HL-60 (cell line): ENCODE measurements at regions not wholly inside any gene's neighbourhood (a gene's known extent, or its start where the extent isn't known, plus 50 kb on each side); places are given as distances from the start of the nearest gene placed in this dataset.
"Not testable (repeated sequence)": the region's sequence is repeated elsewhere in the genome, so short reads cannot be mapped to it uniquely, and the experiment has no call there.

Experiments
- DNase-seq, 2 experiments: peaks; one replicate each; pipeline ENCODE4 v3.0.0-alpha.2; 2010 to 2020; ENCODE audit warnings: low read depth in 1 of 2, low spot score in 1 of 2
- H3K27ac ChIP-seq: fragments of 250-450 bp; sonication (Bioruptor Pico); replicated peaks from 2 replicates; pipeline ENCODE4 v1.5.1; 2020; ENCODE audit warnings: mild to moderate bottlenecking, moderate library complexity
- H3K27me3 ChIP-seq: fragments of 250-450 bp; sonication (Bioruptor Pico); 2 replicates; pipeline ENCODE4 v1.5.1; 2021; ENCODE audit warnings: mild to moderate bottlenecking, moderate library complexity; ENCODE audit not compliant: insufficient read depth, poor library complexity, severe bottlenecking
- H3K4me3 ChIP-seq: replicated peaks from 2 replicates; pipeline ENCODE4 v1.5.1; 2011; ENCODE audit warnings: mild to moderate bottlenecking, control low read depth, low read length; ENCODE audit not compliant: insufficient read depth

DNA sequence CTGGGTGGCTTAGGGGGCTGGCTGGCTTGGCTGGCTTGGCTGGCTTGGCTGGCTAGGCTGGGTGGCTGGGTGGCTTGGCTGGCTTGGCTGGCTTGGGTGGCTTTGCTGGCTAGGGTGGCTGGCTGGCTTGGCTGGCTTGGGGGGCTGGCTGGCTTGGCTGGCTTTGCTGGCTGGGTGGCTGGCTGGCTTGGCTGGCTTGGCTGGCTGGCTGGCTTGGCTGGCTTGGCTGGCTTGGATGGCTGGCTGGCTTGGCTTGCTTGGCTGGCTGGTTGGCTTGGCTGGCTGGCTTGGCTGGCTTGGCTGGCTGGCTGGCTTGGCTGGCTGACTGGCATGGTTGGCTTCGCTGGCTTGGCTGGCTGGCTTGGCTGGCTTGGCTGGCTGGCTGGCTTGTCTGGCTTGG lies 439.4 kb downstream of the GOLGA6L6 start:
- not testable (repeated sequence) for H3K27ac ChIP-seq, DNase-seq, H3K4me3 ChIP-seq, H3K27me3 ChIP-seq

DNA sequence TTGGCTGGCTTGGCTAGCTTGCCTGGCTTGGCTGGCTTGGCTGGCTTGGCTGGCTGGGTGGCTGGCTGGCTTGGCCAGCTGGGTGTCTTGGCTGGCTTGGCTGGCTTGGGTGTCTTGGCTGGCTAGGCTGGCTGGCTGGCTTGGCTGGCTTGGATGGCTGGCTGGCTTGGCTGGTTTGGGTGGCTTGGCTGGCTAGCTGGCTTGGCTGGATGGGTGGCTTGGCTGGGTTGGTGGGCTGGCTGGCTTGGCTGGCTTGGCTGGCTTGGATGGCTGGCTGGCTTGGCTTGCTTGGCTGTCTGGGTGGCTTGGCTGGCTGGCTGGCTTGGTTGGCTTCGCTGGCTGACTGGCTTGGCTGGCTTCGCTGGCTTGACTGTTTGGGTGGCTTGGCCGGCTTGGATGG lies 440.3 kb downstream of the GOLGA6L6 start:
- not testable (repeated sequence) for DNase-seq, H3K4me3 ChIP-seq, H3K27ac ChIP-seq, H3K27me3 ChIP-seq

DNA sequence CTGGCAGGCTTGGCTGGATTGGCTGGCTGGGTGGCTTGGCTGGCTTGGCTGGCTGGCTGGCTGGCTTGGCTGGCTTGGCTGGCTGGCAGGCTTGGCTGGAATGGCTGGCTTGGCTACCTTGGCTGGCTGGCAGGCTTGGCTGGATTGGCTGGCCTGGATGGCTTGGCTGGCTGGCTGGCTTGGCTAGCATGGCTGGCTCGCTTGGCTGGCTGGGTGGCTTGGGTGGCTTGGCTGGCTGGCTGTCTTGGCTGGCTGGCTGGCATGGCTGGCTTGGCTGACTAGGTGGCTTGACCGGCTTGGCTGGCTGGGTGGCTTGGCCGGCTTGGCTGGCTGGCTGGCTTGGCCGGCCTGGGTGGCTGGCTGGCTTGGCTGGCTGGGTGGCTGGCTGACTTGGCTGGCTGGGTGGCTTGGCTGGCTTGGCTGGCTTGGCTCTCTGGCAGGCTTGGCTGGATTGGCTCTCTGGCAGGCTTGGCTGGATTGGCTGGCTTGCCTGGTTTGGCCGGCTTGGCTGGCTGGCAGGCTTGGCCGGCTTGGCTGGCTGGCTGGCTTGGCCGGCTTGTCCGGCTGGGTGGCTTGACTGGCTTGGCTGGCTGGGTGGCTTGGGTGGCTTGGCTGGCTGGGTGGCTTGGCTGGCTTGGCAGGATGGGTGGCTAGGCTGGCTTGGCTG lies 440.9 kb downstream of the GOLGA6L6 start:
- not testable (repeated sequence) for H3K27me3 ChIP-seq, H3K27ac ChIP-seq, H3K4me3 ChIP-seq, DNase-seq

- DNase-seq, H3K27me3 ChIP-seq, H3K4me3 ChIP-seq, H3K27ac ChIP-seq: not testable (repeated sequence)
Observed at GRCh38 chr15:20095699-20096303, 445.8 kb downstream of the GOLGA6L6 start.

DNA sequence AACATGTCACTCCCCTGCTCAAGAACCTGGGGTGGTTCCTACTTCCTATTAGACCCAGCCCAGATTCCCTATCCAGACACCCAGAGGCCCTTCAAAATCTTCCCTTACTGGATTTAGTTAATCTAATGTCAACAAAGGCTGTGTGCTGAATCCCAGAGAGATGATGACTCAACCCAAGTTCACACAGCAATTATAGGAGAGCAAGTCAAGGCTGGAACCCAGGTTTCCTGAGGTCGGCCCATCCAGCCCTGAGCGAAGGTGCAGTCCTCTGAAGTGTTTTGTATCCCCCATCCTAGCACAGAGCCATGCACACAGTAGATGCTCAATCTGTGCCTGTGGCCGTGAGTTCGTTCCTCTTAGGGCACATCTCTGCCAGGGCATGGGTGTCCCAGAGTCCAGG lies 452.1 kb downstream of the GOLGA6L6 start:
- H3K27me3 ChIP-seq, H3K27ac ChIP-seq, H3K4me3 ChIP-seq, DNase-seq: not testable (repeated sequence)

GRCh38 chr15:20084026-20084425 lies 457.6 kb downstream of the GOLGA6L6 start:
- DNase-seq, H3K27ac ChIP-seq, H3K4me3 ChIP-seq, H3K27me3 ChIP-seq: not testable (repeated sequence)

DNA sequence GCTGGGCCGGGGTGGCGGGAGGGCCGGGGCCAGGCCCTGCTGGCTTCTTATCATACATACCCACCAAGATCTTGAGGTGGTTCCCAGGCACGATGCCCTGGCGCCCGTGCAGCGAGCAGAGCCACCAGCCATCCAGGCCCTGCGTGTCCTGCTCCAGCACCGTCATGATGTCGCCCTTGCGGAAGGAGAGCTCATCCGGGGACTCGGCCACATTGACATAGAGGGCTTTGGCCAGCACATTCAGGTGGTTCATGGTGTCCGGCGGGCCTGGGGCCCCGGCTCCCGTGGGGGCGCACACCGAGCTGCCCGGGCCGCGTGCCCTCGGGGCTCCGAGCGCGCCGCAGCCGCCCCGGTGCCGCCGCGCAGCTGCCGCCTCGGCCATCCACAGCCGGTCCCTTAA lies 467.5 kb downstream of the GOLGA6L6 start:
- not testable (repeated sequence) for DNase-seq, H3K27ac ChIP-seq, H3K27me3 ChIP-seq, H3K4me3 ChIP-seq

DNA sequence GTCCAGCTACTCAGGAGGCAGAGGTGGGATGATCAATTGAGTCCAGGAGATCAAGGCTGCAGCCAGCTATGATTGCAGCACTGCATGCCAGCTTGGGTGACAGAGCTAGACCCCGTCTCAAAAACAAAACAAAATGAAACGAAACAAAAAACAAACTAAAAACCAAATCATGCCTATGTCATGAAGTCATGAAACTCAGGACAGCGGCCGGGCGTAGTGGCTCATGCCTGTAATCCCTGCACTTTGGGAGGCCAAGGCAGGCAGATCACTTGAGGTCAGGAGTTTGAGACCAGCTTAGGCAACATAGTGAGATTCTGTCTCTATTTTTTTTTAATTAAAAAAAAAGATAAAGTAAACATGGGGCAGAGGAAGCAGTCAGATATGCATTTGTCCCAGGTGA lies 472.6 kb downstream of the GOLGA6L6 start:
- DNase-seq, H3K4me3 ChIP-seq, H3K27me3 ChIP-seq, H3K27ac ChIP-seq: not testable (repeated sequence)

GRCh38 chr15:20066173-20066572 lies 475.4 kb downstream of the GOLGA6L6 start:
- not testable (repeated sequence) for DNase-seq, H3K27ac ChIP-seq, H3K27me3 ChIP-seq, H3K4me3 ChIP-seq

GRCh38 chr15:20065508-20065907 lies 476.1 kb downstream of the GOLGA6L6 start:
- not testable (repeated sequence) for H3K4me3 ChIP-seq, H3K27me3 ChIP-seq, DNase-seq, H3K27ac ChIP-seq

- not testable (repeated sequence) for H3K27me3 ChIP-seq, H3K4me3 ChIP-seq, DNase-seq, H3K27ac ChIP-seq
Observed at GRCh38 chr15:20063167-20063566, 478.4 kb downstream of the GOLGA6L6 start.

DNA sequence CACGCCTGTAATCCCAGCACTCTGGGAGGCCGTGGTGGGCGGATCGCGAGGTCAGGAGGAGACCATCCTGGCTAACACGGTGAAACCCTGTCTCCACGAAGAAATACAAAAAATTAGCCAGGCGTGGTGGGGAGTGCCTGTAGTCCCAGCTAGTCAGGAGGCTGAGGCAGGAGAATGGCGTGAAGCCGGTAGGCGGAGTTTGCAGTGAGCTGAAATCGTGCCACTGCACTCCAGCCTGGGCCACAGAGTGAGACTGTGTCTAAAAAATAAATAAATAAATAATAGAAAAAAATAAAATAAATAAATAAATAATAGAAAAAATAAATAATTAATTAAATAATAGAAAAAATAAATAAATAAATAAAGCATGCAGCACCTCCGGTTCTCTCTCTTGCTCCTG lies 480.8 kb downstream of the GOLGA6L6 start:
- DNase-seq, H3K4me3 ChIP-seq, H3K27ac ChIP-seq, H3K27me3 ChIP-seq: not testable (repeated sequence)

GRCh38 chr15:20056871-20057270 lies 484.7 kb downstream of the GOLGA6L6 start:
- H3K27ac ChIP-seq, DNase-seq, H3K4me3 ChIP-seq, H3K27me3 ChIP-seq: not testable (repeated sequence)

- H3K27me3 ChIP-seq, H3K4me3 ChIP-seq, DNase-seq, H3K27ac ChIP-seq: not testable (repeated sequence)
Observed at GRCh38 chr15:20055921-20056320, 485.7 kb downstream of the GOLGA6L6 start.

DNA sequence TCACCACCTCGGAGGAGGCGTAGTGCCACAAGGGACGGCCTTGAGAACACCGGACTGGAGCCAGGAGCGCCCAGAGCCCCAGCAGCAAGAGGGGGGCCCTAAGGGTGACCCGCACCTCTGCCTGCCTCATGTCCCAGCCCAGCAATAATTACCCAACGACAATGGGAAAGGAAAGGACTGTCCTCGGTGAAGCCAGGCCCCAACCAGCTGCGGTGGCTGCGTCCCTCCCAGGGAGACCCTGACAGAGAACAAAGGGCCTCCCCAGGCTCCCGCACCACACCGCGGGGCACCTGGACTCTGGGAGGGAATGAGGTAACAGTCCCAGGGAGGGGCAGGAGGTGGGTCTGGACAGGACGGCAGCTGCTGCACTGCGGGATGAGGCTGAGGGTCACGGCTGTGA lies 493.4 kb downstream of the GOLGA6L6 start:
- DNase-seq, H3K27ac ChIP-seq, H3K27me3 ChIP-seq, H3K4me3 ChIP-seq: not testable (repeated sequence)
